ENCODE measurements at regions not wholly inside any gene's neighbourhood (a gene's known extent, or its start where the extent isn't known, plus 50 kb on each side); places are given as distances from the start of the nearest gene placed in this dataset.
A peak's percentile ranks its signal among the peaks of the same experiment; 100 is the strongest.

GRCh38 chr18:39524370-39524769, 1958.8 kb upstream of the CELF4 start:
- no peak for DNase-seq

- DNase-seq: no peak
Measured at GRCh38 chr18:39523281-39523680, 1957.7 kb upstream of the CELF4 start.

GRCh38 chr18:39521164-39521563, 1955.6 kb upstream of the CELF4 start:
- no peak for DNase-seq

- DNase-seq: no peak
Measured at GRCh38 chr18:39519741-39520140, 1954.1 kb upstream of the CELF4 start.

- no peak for DNase-seq
Measured at GRCh38 chr18:39515299-39515698, 1949.7 kb upstream of the CELF4 start.

- no peak for DNase-seq
Measured at GRCh38 chr18:39513186-39513585, 1947.6 kb upstream of the CELF4 start.

- DNase-seq: no peak
Measured at GRCh38 chr18:39506581-39507330, 1941.2 kb upstream of the CELF4 start.

- no peak for DNase-seq
Measured at GRCh38 chr18:39500306-39500705, 1934.7 kb upstream of the CELF4 start.

GRCh38 chr18:39497821-39498220, 1932.2 kb upstream of the CELF4 start:
- no peak for DNase-seq

- DNase-seq: no peak
Measured at GRCh38 chr18:39496986-39497385, 1931.4 kb upstream of the CELF4 start.

GRCh38 chr18:39494211-39494896, 1928.8 kb upstream of the CELF4 start:
- no peak for DNase-seq

- DNase-seq: no peak
Measured at GRCh38 chr18:39491408-39491807, 1925.8 kb upstream of the CELF4 start.

- DNase-seq: no peak
Measured at GRCh38 chr18:39489431-39489830, 1923.8 kb upstream of the CELF4 start.

GRCh38 chr18:39487932-39488331, 1922.3 kb upstream of the CELF4 start:
- no peak for DNase-seq

- DNase-seq: no peak
Measured at GRCh38 chr18:39486268-39486667, 1920.7 kb upstream of the CELF4 start.

GRCh38 chr18:39485696-39486095, 1920.1 kb upstream of the CELF4 start:
- DNase-seq: no peak

GRCh38 chr18:39481281-39481680, 1915.7 kb upstream of the CELF4 start:
- DNase-seq: no peak

GRCh38 chr18:39480494-39481195, 1915.0 kb upstream of the CELF4 start:
- DNase-seq: no peak

GRCh38 chr18:39464006-39464405, 1898.4 kb upstream of the CELF4 start:
- DNase-seq: no peak

GRCh38 chr18:39462436-39462835, 1896.8 kb upstream of the CELF4 start:
- DNase-seq: no peak

- no peak for DNase-seq
Measured at GRCh38 chr18:39460136-39460535, 1894.5 kb upstream of the CELF4 start.

- DNase-seq: no peak
Measured at GRCh38 chr18:39455285-39455684, 1889.7 kb upstream of the CELF4 start.

GRCh38 chr18:39454866-39455265, 1889.3 kb upstream of the CELF4 start:
- DNase-seq: no peak

GRCh38 chr18:39453882-39454281, 1888.3 kb upstream of the CELF4 start:
- peak in 1 of 2 donors; percentile 54 for DNase-seq

Measured in hippocampal formation (tissue), 2 donors.